ENCODE measurements at regions not wholly inside any gene's neighbourhood (a gene's known extent, or its start where the extent isn't known, plus 50 kb on each side); places are given as distances from the start of the nearest gene placed in this dataset.

GRCh38 chr1:222940095-222940494 lies 125.3 kb downstream of the DISP1 start:
- TF ChIP-seq, protein P1, sequence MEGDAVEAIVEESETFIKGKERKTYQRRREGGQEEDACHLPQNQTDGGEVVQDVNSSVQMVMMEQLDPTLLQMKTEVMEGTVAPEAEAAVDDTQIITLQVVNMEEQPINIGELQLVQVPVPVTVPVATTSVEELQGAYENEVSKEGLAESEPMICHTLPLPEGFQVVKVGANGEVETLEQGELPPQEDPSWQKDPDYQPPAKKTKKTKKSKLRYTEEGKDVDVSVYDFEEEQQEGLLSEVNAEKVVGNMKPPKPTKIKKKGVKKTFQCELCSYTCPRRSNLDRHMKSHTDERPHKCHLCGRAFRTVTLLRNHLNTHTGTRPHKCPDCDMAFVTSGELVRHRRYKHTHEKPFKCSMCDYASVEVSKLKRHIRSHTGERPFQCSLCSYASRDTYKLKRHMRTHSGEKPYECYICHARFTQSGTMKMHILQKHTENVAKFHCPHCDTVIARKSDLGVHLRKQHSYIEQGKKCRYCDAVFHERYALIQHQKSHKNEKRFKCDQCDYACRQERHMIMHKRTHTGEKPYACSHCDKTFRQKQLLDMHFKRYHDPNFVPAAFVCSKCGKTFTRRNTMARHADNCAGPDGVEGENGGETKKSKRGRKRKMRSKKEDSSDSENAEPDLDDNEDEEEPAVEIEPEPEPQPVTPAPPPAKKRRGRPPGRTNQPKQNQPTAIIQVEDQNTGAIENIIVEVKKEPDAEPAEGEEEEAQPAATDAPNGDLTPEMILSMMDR (IDR thresholded peaks at IDR 0.05) = no peak
- Histone ChIP-seq H3K27ac (no peak overlapping the region), H3K4me3 (no peak overlapping the region)
- no peak for DNase-seq (ENCODE audit: low spot score)

DNA sequence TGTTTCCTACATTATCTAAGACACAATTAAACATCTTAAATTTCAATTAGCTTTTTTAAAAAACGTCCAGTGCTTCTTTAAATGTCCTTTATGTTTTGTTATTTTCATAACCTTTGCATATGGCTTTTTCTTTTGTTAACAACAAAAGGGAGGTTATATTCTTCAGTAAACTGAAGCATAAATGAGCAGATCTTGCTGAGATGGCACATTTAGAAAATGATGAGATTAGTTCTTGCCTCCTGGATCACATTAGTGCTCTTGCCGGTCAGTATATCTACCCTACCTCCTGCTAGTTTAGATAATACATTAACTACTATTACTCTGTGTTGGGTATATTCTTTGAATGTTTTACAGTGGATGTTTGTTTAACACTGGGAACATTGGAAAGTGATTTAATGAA lies 126.1 kb downstream of the DISP1 start:
- DNase-seq (ENCODE audit: low spot score) = no peak
- Histone ChIP-seq H3K4me3 (no peak overlapping the region), H3K27ac (no peak overlapping the region)
- TF ChIP-seq, protein P1 (IDR thresholded peaks at IDR 0.05) = no peak

DNA sequence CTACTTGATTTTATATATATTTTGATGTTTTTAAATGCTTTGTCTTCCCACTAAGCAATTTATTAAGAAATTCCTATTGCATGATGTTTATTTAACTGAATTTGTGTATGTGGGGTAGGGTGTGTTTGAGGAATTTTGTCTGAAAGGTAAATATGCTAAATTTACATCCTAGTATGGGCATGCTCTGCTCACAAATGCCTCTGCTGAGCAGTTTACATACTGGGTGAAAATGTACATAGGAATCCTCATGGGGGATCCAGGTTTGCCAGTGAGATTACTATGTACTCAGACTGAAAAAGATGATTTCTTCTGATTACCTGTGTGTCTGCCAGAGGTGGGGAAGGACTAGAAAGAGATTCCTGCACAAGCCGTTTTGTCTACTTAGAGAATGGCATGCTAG lies 126.6 kb downstream of the DISP1 start:
- TF ChIP-seq, protein P1 (IDR thresholded peaks at IDR 0.05) = no peak
- H3K4me3 ChIP-seq = no peak overlapping the region

DNA sequence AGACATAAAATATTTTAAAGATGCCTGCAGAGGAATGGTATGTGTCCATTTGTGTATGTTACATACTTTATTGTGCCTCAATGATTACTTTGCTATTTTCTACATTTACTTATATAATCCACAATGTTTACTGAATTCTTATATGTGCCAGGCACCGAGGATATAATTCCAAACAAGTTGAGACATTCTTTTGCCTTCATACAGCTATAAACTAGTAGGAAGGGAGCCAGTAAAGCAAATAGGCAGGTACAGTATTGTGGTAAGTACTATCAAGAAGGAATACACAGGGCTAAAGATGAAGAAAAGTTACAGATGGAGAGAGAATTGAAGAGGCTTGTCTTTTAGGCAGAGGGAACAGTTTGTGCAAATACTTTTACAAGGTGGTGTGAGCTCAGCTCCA lies 131.6 kb downstream of the DISP1 start:
- Histone ChIP-seq H3K27ac (no peak overlapping the region), H3K4me3 (no peak overlapping the region)
- no peak for DNase-seq (ENCODE audit: low spot score)
- TF ChIP-seq, protein P1 (IDR thresholded peaks at IDR 0.05) = no peak

More for the DNA sequence above, 126.6 kb downstream of the DISP1 start:
- no peak overlapping the region for H3K27ac ChIP-seq
- DNase-seq (ENCODE audit: low spot score) = no peak

DNA sequence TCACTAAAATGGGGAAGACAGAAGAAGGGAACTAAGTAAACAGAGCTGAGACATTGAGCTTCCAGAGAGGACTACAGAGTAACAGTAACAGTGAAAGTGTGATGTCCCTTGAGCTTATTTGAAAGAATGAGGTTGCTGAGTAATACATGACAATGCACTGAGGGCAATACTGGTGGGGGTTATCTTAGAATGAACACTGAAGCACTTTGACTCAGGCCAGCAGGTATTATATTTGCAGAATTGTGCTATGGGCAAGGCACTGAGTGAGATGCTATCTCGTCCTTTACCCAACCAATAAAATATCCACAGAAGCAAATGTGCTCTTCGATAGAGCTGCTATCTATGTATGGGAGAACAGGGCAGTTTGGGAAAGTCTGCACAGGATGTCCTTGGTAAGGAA lies 133.2 kb downstream of the DISP1 start:
- TF ChIP-seq, protein P1 (IDR thresholded peaks at IDR 0.05) = no peak
- no peak for DNase-seq (ENCODE audit: low spot score)
- H3K27ac ChIP-seq = no peak overlapping the region
- no peak overlapping the region for H3K4me3 ChIP-seq

GRCh38 chr1:222950892-222951291 lies 136.1 kb downstream of the DISP1 start:
- DNase-seq (ENCODE audit: low spot score) = no peak
- H3K4me3 ChIP-seq = no peak overlapping the region
- TF ChIP-seq, protein P1 (IDR thresholded peaks at IDR 0.05) = no peak
- no peak overlapping the region for H3K27ac ChIP-seq

DNA sequence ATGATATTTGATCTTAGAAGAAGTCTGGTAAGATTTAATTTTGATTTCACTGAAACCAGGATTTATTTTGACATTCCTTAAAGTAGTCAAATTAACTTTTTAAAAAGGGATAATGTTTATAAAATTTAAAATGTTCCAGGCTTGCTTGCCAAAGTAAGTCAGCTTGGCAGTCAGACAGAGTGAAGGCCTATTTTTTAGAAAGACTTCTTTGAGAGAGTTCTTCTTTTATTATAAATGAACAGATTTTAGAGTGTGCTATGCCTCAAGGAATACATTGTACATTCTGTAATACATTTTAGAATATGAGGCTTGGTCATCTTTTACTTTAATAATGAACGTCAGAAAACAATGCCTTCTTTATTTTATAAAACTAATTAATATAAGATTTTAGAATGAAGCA lies 138.7 kb downstream of the DISP1 start:
- Histone ChIP-seq H3K27ac (no peak overlapping the region), H3K4me3 (no peak overlapping the region)
- TF ChIP-seq, protein P1 (IDR thresholded peaks at IDR 0.05) = no peak
- no peak for DNase-seq (ENCODE audit: low spot score)
